GM10248 (cell line): ENCODE measurements at regions not wholly inside any gene's neighbourhood (a gene's known extent, or its start where the extent isn't known, plus 50 kb on each side); places are given as distances from the start of the nearest gene placed in this dataset.
"Not testable (repeated sequence)": the region's sequence is repeated elsewhere in the genome, so short reads cannot be mapped to it uniquely, and the experiment has no call there.

Experiments
- CTCF ChIA-PET: fragments of 300-600 bp; sonication (Branson Sonifier 250); formaldehyde crosslinking; extraction: SDS; loops from one replicate; lab custom pipeline; 2021; ENCODE audit warnings: antibody characterized with exemption; lab: Yijun Ruan, JAX
- POLR2A ChIA-PET: fragments of 350-650 bp; sonication (Branson Sonifier 250); formaldehyde crosslinking; extraction: SDS; loops from one replicate; lab custom pipeline; 2020; ENCODE audit warnings: antibody characterized with exemption; lab: Yijun Ruan, JAX
- DNase-seq: peaks from one replicate; pipeline ENCODE4 v3.0.0; 2012; ENCODE audit errors: extremely low spot score
- TF ChIP-seq, protein P1 (sequence below): IDR thresholded peaks from 2 replicates; pipeline ENCODE4 v1.5.1; 2012; ENCODE audit warnings: mild to moderate bottlenecking, low read depth; ENCODE audit errors: extremely low read depth, missing control alignments, control extremely low read depth

- no peak for DNase-seq
- POLR2A ChIA-PET: no interaction called here
- CTCF ChIA-PET: interaction anchor here (1.1 to 4.7 kb wide), 5 partner anchors 9 to 45 kb away, joined by 3 to 17 read pairs (median 4); no protein-coding TSS in a partner anchor
- TF ChIP-seq, protein P1, sequence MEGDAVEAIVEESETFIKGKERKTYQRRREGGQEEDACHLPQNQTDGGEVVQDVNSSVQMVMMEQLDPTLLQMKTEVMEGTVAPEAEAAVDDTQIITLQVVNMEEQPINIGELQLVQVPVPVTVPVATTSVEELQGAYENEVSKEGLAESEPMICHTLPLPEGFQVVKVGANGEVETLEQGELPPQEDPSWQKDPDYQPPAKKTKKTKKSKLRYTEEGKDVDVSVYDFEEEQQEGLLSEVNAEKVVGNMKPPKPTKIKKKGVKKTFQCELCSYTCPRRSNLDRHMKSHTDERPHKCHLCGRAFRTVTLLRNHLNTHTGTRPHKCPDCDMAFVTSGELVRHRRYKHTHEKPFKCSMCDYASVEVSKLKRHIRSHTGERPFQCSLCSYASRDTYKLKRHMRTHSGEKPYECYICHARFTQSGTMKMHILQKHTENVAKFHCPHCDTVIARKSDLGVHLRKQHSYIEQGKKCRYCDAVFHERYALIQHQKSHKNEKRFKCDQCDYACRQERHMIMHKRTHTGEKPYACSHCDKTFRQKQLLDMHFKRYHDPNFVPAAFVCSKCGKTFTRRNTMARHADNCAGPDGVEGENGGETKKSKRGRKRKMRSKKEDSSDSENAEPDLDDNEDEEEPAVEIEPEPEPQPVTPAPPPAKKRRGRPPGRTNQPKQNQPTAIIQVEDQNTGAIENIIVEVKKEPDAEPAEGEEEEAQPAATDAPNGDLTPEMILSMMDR: no peak
Measured at GRCh38 chr12:59304077-59304721, 291.6 kb upstream of the SLC16A7 start.

DNA sequence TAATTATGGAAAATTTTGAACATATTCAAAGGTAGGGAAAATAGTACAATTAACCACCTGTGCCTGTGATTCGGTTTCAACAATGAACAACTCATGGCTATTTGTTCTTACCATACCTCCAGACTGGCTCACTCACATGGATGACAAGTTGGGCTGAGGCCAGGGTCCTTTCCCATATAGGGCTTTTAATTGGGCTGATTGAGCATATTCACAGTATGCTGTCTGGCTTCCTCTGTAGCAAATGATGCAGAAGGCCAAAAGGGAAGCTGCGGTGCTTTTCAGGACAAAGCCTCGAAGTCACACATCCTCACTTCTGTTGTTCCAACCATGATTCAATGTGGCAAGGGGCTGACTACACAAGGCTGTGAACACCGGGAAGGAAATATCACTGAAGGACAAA, 297.5 kb upstream of the SLC16A7 start:
- ChIA-PET POLR2A (no interaction called here), CTCF (no interaction called here)
- no peak for DNase-seq
- TF ChIP-seq, protein P1: no peak

GRCh38 chr12:59294221-59294620, 301.6 kb upstream of the SLC16A7 start:
- TF ChIP-seq, protein P1: no peak
- DNase-seq: no peak
- POLR2A ChIA-PET: no interaction called here

GRCh38 chr12:59282999-59283398, 312.8 kb upstream of the SLC16A7 start:
- POLR2A ChIA-PET: no interaction called here
- CTCF ChIA-PET: no interaction called here
- DNase-seq: no peak
- TF ChIP-seq, protein P1: no peak

More at GRCh38 chr12:59294221-59294620, 301.6 kb upstream of the SLC16A7 start:
- CTCF ChIA-PET: interaction anchor here (0.9 to 3.6 kb wide), 3 partner anchors 8 to 19 kb away, joined by 3 to 17 read pairs (median 3); no protein-coding TSS in a partner anchor

DNA sequence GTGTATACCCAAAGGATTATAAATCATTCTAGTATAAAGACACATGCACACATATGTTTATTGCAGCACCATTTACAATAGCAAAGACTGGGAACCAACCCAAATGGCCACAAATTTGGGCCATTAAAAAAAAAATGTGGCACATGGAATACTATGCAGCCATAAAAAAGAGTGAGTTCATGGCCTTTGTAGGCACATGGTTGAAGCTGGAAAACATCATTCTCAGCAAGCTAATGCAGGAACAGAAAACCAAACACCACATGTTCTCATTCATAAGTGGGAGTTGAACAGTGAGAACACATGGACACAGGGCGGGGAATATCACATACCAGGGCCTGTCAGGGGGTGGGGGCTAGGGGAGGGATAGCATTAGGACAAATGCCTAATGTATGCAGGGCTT, 322.3 kb upstream of the SLC16A7 start:
- POLR2A ChIA-PET, CTCF ChIA-PET: not testable (repeated sequence)

DNA sequence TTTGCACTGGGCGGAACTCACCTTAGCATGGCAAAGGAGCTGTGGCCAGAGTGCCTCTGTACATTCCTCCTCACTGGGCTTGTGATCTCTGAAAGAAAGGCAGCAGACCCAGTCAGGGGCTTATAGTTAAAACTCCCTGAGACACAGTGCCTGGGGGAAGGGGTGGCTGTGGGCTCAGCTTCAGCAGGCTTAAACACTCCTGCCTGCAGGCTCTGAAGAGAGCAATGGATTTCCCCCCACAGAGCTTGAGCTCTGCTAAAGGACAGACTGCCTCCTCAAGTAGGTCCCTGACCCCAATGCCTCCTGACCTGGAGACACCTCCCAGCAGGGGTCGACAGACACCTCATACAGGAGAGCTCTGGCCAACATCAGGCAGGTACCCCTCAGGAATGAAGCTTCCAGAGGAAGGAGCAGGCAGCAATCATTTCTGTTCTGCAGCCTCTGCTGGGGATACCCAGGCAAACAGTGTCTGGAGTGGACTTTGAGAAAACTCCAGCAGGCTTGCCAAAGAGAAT, 327.5 kb upstream of the SLC16A7 start:
- ChIA-PET CTCF (interaction anchor here (1.1 to 1.3 kb wide), 2 partner anchors 10 to 35 kb away, joined by 3 to 4 read pairs; no protein-coding TSS in a partner anchor), POLR2A (no interaction called here)
- TF ChIP-seq, protein P1: no peak
- no peak for DNase-seq

More for the DNA sequence above, 322.3 kb upstream of the SLC16A7 start:
- not testable (repeated sequence) for DNase-seq

GRCh38 chr12:59260202-59260601, 335.6 kb upstream of the SLC16A7 start:
- ChIA-PET POLR2A (no interaction called here), CTCF (no interaction called here)
- TF ChIP-seq, protein P1: no peak
- no peak for DNase-seq
